GM23248 (cell line): ENCODE measurements at regions not wholly inside any gene's neighbourhood (a gene's known extent, or its start where the extent isn't known, plus 50 kb on each side); places are given as distances from the start of the nearest gene placed in this dataset.
"Not testable (repeated sequence)": the region's sequence is repeated elsewhere in the genome, so short reads cannot be mapped to it uniquely, and the experiment has no call there.

ENCODE experiments used
- EZH2 ChIP-seq: fragments of 200-600 bp; sonication (generic); IDR thresholded peaks from 2 replicates; pipeline ENCODE4 v1.6.1; 2018; ENCODE audit warnings: antibody characterized with exemption, mild to moderate bottlenecking; ENCODE audit not compliant: insufficient read depth, poor library complexity, severe bottlenecking
- EZH2phosphoT487 ChIP-seq: fragments of 200-600 bp; sonication (generic); IDR thresholded peaks from 2 replicates; pipeline ENCODE4 v1.6.1; 2018; ENCODE audit warnings: antibody characterized with exemption, moderate library complexity, mild to moderate bottlenecking, low read depth; ENCODE audit not compliant: insufficient read depth

GRCh38 chr17:21814272-21814671 is 121.9 kb downstream of the KCNJ18 start:
- TF ChIP-seq EZH2, EZH2phosphoT487: not testable (repeated sequence)
